Hepatic stellate cell (primary cell): ENCODE measurements at regions not wholly inside any gene's neighbourhood (a gene's known extent, or its start where the extent isn't known, plus 50 kb on each side); places are given as distances from the start of the nearest gene placed in this dataset.

Experiments
- DNase-seq: peaks from one replicate; pipeline ENCODE4 v3.0.0; 2011; ENCODE audit warnings: low spot score

GRCh38 chr10:44300666-44301649 is 83.9 kb downstream of the CXCL12 start:
- peak; percentile 88 for DNase-seq

DNA sequence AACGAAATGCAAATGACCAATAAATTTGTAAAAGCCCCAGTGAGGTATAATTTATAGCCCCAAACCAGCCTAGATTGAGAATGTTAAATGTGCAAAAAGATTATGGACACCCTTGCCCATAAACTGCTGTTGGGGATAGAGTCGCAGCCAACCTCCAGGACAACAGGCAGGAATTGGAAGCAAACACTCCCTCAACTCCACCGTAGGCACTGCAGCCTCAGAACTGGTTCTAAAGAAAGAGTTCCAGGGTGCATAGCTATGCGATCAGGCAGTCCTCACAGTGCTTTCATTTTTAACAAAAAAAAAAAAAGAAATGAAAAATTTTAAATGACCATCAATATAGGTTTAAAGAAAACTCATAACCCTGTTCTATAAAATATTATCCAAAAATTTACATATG is 86.2 kb downstream of the CXCL12 start:
- DNase-seq: no peak

DNA sequence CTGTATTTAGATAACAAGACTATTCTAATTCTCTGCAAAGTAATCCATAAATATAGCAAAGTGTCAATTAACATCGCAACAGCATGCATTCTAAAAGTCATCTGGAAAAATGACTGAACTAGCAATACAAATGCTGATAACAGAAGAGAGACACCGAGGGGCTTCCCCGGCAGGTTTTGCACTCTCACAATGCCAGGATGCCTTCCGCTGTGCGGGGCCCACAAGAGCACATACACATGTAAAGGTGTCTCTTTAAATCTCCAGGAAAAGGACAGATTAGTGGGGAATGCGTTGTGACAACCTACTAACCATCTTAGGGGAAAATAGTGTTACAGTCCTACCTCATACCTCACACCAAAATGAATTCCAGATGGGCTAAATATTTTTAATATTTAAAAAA is 86.9 kb downstream of the CXCL12 start:
- DNase-seq: no peak

GRCh38 chr10:44295644-44296241 is 89.2 kb downstream of the CXCL12 start:
- DNase-seq: no peak

DNA sequence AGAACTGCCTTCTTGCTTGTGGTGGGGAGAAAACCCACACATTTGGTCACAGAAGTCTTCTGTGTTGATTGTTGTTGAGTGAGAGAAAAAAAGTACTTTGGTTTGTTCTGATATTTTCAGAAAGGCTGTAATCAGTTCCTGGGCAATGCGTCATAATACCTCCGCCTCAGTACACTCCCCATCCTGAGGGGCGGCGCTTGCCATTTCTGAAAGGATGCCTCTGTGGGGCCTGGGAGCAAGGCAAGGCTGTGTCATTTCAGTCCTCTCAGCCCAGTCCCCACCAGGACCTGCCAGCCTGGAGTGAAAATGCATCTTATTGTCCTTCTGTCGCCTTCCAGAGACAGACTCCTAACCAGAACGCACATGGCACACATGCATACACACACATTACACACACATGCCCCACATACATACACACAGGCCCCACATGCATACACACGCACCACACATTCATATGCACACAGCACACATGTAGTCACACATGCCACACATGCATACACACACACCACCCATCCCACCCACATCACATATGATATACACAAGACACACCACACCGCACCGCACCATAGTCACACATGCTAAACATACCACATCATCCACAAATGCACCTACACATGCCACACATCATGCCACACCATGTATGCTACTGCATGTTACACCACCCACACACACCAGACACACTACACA is 90.0 kb downstream of the CXCL12 start:
- DNase-seq: no peak

GRCh38 chr10:44293842-44294241 is 91.1 kb downstream of the CXCL12 start:
- DNase-seq: peak; percentile 80

DNA sequence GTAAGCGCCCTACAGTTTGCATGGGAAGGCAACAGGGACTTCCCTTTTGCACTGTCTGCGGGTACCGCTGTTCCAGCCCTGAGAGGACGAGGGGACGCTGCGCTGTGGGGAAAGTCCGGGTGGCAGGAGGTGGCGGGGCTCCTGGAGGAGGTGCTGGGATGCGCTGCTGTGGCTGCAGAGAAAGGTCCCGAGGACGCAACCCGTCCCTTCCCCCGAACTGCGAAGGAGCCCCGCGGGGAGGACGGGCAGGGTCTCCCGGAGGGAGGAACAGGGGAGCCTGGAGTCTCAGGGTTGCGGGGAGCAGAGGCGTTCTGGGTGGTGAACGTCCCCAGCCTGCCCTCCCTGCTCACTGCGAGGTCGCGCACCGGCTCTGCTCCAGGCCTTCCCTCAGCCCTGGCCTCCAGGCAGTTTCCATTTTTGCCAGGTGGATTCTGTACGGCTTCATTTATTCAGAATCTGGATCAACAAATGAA is 91.6 kb downstream of the CXCL12 start:
- no peak for DNase-seq

DNA sequence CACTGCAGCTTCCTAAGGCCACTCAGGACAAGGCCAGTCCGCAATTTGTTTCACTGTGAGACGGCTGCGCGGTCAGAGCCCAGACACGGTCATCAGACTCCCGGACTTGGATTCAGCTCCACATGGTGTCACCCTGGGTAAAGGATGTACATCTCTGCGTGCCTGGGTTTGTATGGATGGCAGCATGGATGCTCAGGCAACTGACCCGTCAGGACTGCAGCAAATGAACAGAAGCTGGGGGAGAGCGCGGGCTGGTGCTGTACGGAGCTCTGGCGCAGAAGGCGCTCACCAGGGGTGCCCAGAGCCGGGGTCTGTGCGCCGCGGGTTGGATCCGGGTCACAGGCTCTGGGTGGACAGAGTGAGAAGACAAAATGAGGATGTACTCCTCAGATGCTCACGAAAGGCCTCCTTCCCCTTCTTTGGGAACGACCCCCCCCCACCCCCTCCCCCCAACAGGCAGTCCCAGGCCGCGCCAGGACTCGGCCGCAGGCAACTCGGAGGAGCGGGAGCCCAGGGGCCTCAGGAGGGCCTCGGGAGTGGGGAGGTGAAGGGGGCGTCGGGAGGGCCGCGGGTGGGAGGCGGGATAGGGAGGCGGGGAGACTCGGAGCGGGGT is 92.4 kb downstream of the CXCL12 start:
- DNase-seq: no peak

DNA sequence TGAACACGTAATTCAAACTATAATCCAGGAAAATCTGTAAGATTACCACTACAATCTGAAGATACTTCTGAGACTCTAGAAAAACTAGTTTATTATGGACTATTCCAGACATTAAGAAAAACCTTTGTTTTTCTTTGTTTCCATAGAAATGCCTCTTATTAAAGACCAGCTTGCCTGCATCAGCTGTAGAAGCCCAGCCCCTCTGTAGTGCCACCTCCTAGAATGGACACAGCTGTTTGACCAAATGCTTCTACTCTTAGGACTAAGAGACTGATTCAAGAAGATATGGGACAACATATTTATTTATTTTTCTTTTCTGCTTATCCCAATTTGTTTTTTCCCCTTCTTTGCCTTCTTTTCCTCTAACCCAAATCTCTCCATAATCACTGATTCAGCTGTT is 93.8 kb downstream of the CXCL12 start:
- DNase-seq: no peak

- no peak for DNase-seq
These were observed 95.8 kb downstream of the CXCL12 start for GRCh38 chr10:44289125-44289524.

DNA sequence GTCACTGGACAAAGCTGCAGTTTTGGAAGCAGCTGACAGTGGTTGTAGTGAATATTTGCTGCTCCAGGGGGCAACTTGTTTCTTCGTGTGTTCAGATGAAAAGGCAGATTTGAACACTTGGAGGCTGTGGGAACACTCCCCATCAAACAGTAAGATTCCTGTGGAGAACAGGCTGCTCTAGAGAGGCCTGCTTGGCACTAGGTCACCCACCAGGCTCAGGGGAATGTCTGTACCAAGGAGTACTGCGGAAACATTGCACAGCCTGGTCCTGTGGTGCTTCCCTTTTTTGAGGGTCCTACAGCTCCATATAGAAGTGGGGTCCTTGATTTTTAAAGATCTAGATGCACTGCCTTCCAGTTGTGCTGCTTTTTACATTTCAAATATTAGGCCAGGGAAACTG is 97.5 kb downstream of the CXCL12 start:
- no peak for DNase-seq

DNA sequence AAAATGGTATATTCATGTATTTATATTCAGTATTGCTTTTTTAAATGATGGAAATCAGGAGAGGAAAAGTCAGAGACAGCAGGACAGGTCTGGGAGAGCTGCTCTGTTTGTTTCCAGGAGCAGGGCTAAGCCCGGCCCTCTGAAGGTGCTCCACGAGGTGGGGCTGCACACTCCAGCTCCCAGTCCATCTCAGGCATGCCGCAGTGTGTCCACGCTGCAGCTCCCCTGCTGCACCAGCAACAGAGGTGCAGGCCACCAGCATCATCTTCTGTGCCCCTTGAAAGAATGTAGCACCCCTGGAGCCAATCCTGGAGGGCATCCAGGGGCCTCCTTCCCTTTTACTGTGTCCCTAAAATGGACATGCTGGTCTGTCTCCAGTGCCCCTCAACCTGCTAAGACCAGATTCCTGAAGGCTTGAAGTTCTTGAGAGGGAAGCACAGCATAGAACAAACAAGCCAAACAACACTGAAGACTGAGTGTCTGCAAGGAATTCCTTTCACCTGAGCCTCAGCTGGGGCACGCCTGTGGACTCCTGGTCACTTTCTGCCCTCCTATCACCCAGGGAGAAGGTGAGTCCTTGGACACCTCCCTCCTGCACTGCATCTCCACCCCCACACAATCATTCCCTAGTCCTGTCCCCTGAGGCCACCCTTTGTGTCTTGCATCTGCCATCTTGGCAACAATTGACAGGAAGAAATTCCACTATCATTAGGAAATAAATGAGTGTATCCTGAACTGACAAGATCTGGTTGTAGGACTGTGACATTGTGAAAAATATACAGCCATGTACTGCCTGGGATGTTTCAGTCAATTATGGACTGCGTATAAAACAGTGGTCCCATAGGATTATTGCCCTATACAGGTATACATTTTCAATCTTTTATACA is 100.5 kb downstream of the CXCL12 start:
- DNase-seq: no peak

DNA sequence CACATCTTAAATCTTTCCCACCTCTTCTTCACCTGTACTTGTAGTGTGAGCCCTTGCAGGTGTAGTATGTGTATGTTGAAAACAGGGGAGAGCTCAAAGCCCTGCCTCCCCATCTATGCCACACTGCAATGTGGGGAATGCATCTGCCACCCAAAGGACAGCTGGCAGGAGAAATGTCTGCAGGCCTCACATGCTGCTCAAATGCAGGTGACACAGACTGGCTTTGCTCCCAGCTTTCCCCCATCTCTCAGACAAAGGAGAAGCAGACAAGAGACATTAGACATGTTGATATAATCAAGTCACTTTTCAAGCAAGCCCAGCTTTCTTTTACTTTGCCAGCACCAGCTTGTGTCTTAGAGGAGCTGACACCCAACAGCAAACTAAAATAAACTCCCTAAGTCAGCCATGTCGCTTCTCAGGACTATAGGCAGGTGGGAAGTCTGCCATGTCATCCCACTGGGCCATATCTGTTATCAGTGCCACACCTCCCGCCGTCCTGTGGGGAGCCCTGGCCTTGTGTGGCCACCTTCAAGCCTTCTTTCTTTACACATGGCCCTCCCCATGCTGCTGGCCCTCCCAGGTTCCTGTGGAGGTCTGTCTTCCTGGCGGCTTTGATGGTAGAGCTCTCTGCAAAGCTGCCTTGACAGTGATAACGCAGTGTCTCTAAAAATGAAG is 102.1 kb downstream of the CXCL12 start:
- DNase-seq: no peak

GRCh38 chr10:44281662-44282061 is 103.2 kb downstream of the CXCL12 start:
- DNase-seq: no peak

- DNase-seq: no peak
These were observed 103.7 kb downstream of the CXCL12 start for GRCh38 chr10:44281089-44281613.

GRCh38 chr10:44280226-44281014 is 104.5 kb downstream of the CXCL12 start:
- DNase-seq: no peak

- DNase-seq: no peak
These were observed 105.3 kb downstream of the CXCL12 start for GRCh38 chr10:44279426-44280126.

- DNase-seq: peak; percentile 77
These were observed 106.0 kb downstream of the CXCL12 start for GRCh38 chr10:44278837-44279324.
